ENCODE measurements at regions not wholly inside any gene's neighbourhood (a gene's known extent, or its start where the extent isn't known, plus 50 kb on each side); places are given as distances from the start of the nearest gene placed in this dataset.

- TF ChIP-seq, protein P1, sequence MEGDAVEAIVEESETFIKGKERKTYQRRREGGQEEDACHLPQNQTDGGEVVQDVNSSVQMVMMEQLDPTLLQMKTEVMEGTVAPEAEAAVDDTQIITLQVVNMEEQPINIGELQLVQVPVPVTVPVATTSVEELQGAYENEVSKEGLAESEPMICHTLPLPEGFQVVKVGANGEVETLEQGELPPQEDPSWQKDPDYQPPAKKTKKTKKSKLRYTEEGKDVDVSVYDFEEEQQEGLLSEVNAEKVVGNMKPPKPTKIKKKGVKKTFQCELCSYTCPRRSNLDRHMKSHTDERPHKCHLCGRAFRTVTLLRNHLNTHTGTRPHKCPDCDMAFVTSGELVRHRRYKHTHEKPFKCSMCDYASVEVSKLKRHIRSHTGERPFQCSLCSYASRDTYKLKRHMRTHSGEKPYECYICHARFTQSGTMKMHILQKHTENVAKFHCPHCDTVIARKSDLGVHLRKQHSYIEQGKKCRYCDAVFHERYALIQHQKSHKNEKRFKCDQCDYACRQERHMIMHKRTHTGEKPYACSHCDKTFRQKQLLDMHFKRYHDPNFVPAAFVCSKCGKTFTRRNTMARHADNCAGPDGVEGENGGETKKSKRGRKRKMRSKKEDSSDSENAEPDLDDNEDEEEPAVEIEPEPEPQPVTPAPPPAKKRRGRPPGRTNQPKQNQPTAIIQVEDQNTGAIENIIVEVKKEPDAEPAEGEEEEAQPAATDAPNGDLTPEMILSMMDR (IDR thresholded peaks at IDR 0.05), result no peak
- TF ChIP-seq, protein P2, sequence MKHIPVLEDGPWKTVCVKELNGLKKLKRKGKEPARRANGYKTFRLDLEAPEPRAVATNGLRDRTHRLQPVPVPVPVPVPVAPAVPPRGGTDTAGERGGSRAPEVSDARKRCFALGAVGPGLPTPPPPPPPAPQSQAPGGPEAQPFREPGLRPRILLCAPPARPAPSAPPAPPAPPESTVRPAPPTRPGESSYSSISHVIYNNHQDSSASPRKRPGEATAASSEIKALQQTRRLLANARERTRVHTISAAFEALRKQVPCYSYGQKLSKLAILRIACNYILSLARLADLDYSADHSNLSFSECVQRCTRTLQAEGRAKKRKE (CRISPR knock-in tag; IDR thresholded peaks at IDR 0.05; ENCODE audit: low read depth), result no peak
Measured at GRCh38 chr16:59238246-59238645, 504.1 kb upstream of the GOT2 start (continued).

DNA sequence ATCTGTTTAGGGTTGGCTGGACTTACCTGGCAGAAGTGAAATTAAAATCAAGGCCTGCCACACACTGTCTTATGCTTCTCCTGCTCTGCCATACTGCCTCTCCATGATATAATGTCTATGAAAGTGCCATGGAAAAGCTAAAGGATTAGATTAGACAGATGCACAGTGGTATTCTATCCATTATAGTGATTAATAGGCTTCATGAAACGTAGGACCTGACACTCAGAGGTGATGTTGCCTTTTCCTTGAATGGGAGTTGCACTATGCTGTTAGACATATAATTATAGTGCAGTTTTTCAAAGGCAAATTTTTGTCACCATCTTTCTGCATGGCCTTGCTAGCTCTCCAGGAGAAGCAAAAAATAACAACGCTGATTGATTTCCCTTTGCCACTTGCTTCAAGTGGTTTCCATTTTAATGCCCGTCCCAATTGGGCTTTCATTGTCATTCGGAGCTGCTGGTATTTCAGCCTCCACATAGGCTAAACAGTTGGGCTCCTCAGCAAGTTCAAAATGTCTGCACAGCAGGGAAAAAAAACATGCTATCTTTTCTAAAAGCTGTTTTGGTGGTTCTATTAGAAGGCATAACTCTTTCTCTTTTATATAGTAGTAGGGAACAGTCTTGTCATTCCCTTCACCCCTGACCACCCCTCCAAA lies 502.8 kb upstream of the GOT2 start:
- no peak for DNase-seq (ENCODE audit: low read depth in 1 of 2, low spot score in 1 of 2)
- ChIA-PET POLR2A (no interaction called here), CTCF (no interaction called here)
- H3K27ac ChIP-seq, result no peak overlapping the region
- H3K9me3 ChIP-seq, result no peaks in the 10 kb centered on the region
- FAIRE-seq, result no peak
- no peak overlapping the region for H3K4me3 ChIP-seq
- no peak for ATAC-seq
- TF ChIP-seq NR3C1 (IDR thresholded peaks at IDR 0.05) (no peak), PHF8 (IDR thresholded peaks at IDR 0.05; ENCODE audit: borderline replicate concordance, low read depth) (no peak), RCOR1 (IDR thresholded peaks at IDR 0.05; ENCODE audit: low read depth, low read length) (no peak), CEBPB (IDR thresholded peaks at IDR 0.05) (no peak), POLR2A (IDR thresholded peaks at IDR 0.05; ENCODE audit: low read length) (no peak), HOXA7 (CRISPR knock-in tag; IDR thresholded peaks at IDR 0.05) (no peak), SREBF2 (IDR thresholded peaks at IDR 0.05) (no peak), HEYL (CRISPR knock-in tag; IDR thresholded peaks at IDR 0.05) (no peak)
- TF ChIP-seq, protein P3, sequence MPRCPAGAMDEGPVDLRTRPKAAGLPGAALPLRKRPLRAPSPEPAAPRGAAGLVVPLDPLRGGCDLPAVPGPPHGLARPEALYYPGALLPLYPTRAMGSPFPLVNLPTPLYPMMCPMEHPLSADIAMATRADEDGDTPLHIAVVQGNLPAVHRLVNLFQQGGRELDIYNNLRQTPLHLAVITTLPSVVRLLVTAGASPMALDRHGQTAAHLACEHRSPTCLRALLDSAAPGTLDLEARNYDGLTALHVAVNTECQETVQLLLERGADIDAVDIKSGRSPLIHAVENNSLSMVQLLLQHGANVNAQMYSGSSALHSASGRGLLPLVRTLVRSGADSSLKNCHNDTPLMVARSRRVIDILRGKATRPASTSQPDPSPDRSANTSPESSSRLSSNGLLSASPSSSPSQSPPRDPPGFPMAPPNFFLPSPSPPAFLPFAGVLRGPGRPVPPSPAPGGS (IDR thresholded peaks at IDR 0.05), result no peak
- no peaks in the 10 kb centered on the region for H3K4me1 ChIP-seq
- H3K4me2 ChIP-seq, result no peak overlapping the region
- 67% methylated on average over 4 of the region's 4 CpGs for WGBS (ENCODE audit: missing lambda C conversion rate)

- ATAC-seq (no peak), DNase-seq (ENCODE audit: low read depth in 1 of 2, low spot score in 1 of 2) (no peak), FAIRE-seq (no peak)
- WGBS (ENCODE audit: missing lambda C conversion rate), result 32% methylated on average over 2 of the region's 2 CpGs
- peaks cover 23% of the 10 kb centered on the region; the same call in 2 of the 3 replicates for H3K4me1 ChIP-seq
- TF ChIP-seq HOXB5 (CRISPR knock-in tag; IDR thresholded peaks at IDR 0.05) (no peak), PBX3 (IDR thresholded peaks at IDR 0.05) (no peak), NPAS2 (CRISPR knock-in tag; IDR thresholded peaks at IDR 0.05; ENCODE audit: borderline replicate concordance) (no peak), ZC3H11A (IDR thresholded peaks at IDR 0.05) (no peak), MAZ (IDR thresholded peaks at IDR 0.05; ENCODE audit: borderline replicate concordance, low read depth, low read length) (no peak), RARB (CRISPR knock-in tag; IDR thresholded peaks at IDR 0.05) (no peak), BHLHE40 (IDR thresholded peaks at IDR 0.05; ENCODE audit: low read depth, low read length) (no peak), ESRRA (IDR thresholded peaks at IDR 0.05; ENCODE audit: borderline replicate concordance, low read length) (no peak), HDAC2 (IDR thresholded peaks at IDR 0.05) (no peak), SREBF2 (IDR thresholded peaks at IDR 0.05) (no peak), FOXS1 (CRISPR knock-in tag; IDR thresholded peaks at IDR 0.05) (no peak), FOSL2 (IDR thresholded peaks at IDR 0.05) (no peak), FOSL2 (CRISPR knock-in tag; IDR thresholded peaks at IDR 0.05) (no peak)
- no peaks in the 10 kb centered on the region; the same call in 2 of the 3 replicates for H3K9me3 ChIP-seq
- ChIA-PET POLR2A (no interaction called here), CTCF (no interaction called here)
- H3K27ac ChIP-seq, result peak overlapping the region in 1 of 2 experiments; percentile 27; a peak in 1 of 6 replicates
- H3K4me3 ChIP-seq, result no peak overlapping the region
- H3K4me2 ChIP-seq, result peak overlapping the region; percentile 0; the same call in 2 of the 3 replicates
Measured at GRCh38 chr16:59224401-59224800, 490.3 kb upstream of the GOT2 start.
